ENCODE measurements at regions not wholly inside any gene's neighbourhood (a gene's known extent, or its start where the extent isn't known, plus 50 kb on each side); places are given as distances from the start of the nearest gene placed in this dataset.

- DNase-seq (ENCODE audit: low read depth) = no peak
These were observed 139.5 kb downstream of the KIF18A start for GRCh38 chr11:27968461-27968860.

GRCh38 chr11:27965559-27965958 lies 142.4 kb downstream of the KIF18A start:
- no peak for DNase-seq (ENCODE audit: low read depth)

- no peak for DNase-seq (ENCODE audit: low read depth)
These were observed 144.6 kb downstream of the KIF18A start for GRCh38 chr11:27963370-27963769.

GRCh38 chr11:27949951-27950738 lies 157.8 kb downstream of the KIF18A start:
- no peak for DNase-seq (ENCODE audit: low read depth)

GRCh38 chr11:27945348-27945747 lies 162.6 kb downstream of the KIF18A start:
- no peak for DNase-seq (ENCODE audit: low read depth)

- no peak for DNase-seq (ENCODE audit: low read depth)
These were observed 169.9 kb downstream of the KIF18A start for GRCh38 chr11:27938011-27938410.

- DNase-seq (ENCODE audit: low read depth) = peak; percentile 67
These were observed 173.2 kb downstream of the KIF18A start for GRCh38 chr11:27934830-27935145.

- DNase-seq (ENCODE audit: low read depth) = no peak
These were observed 173.7 kb downstream of the KIF18A start for GRCh38 chr11:27933992-27934829.

- DNase-seq (ENCODE audit: low read depth) = no peak
These were observed 176.2 kb downstream of the KIF18A start for GRCh38 chr11:27931770-27932169.

GRCh38 chr11:27930946-27931345 lies 177.0 kb downstream of the KIF18A start:
- no peak for DNase-seq (ENCODE audit: low read depth)

GRCh38 chr11:27928809-27929208 lies 179.1 kb downstream of the KIF18A start:
- no peak for DNase-seq (ENCODE audit: low read depth)

GRCh38 chr11:27926981-27927481 lies 180.9 kb downstream of the KIF18A start:
- peak; percentile 62 for DNase-seq (ENCODE audit: low read depth)

- DNase-seq (ENCODE audit: low read depth) = no peak
These were observed 181.5 kb downstream of the KIF18A start for GRCh38 chr11:27926486-27926885.

GRCh38 chr11:27921472-27921871 lies 186.5 kb downstream of the KIF18A start:
- no peak for DNase-seq (ENCODE audit: low read depth)

- no peak for DNase-seq (ENCODE audit: low read depth)
These were observed 191.3 kb downstream of the KIF18A start for GRCh38 chr11:27916541-27917100.

GRCh38 chr11:27914080-27914479 lies 193.9 kb downstream of the KIF18A start:
- DNase-seq (ENCODE audit: low read depth) = no peak

- DNase-seq (ENCODE audit: low read depth) = no peak
These were observed 194.3 kb downstream of the KIF18A start for GRCh38 chr11:27913650-27914049.

- no peak for DNase-seq (ENCODE audit: low read depth)
These were observed 195.0 kb downstream of the KIF18A start for GRCh38 chr11:27912916-27913315.

GRCh38 chr11:27910186-27910931 lies 197.6 kb downstream of the KIF18A start:
- no peak for DNase-seq (ENCODE audit: low read depth)

GRCh38 chr11:27909386-27909785 lies 198.6 kb downstream of the KIF18A start:
- DNase-seq (ENCODE audit: low read depth) = no peak

- DNase-seq (ENCODE audit: low read depth) = no peak
These were observed 199.3 kb downstream of the KIF18A start for GRCh38 chr11:27908621-27909020.

GRCh38 chr11:27907530-27907929 lies 200.4 kb downstream of the KIF18A start:
- DNase-seq (ENCODE audit: low read depth) = no peak
